DMS 273 (cell line): ENCODE measurements at regions not wholly inside any gene's neighbourhood (a gene's known extent, or its start where the extent isn't known, plus 50 kb on each side); places are given as distances from the start of the nearest gene placed in this dataset.
"Not testable (repeated sequence)": the region's sequence is repeated elsewhere in the genome, so short reads cannot be mapped to it uniquely, and the experiment has no call there.

Source experiments
- DNase-seq: peaks from one replicate; lab custom pipeline; 2025; ENCODE audit not compliant: unreplicated experiment; lab: John Stamatoyannopoulos, UW

GRCh38 chr13:74747186-74747955, 613.2 kb upstream of the KLF12 start:
- DNase-seq = no peak

DNA sequence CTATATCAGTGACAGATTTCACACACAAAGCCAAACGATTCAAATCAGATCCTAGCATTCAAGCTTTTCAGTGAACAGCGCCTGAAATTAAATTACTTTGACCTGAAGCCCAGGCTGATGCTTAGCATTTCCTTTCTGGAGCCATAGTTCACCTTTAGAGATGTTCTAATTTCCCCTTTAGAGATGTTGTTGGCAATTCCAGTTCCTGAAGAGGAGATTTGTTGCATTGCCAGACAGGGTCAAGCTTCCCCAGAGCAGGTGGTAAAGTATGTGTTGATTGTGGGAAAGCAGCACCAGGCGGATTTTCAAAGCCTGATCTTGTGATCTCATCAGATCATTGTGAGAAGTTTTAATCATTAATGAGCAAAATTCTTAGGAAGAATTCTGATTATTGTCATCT, 609.8 kb upstream of the KLF12 start:
- no peak for DNase-seq

DNA sequence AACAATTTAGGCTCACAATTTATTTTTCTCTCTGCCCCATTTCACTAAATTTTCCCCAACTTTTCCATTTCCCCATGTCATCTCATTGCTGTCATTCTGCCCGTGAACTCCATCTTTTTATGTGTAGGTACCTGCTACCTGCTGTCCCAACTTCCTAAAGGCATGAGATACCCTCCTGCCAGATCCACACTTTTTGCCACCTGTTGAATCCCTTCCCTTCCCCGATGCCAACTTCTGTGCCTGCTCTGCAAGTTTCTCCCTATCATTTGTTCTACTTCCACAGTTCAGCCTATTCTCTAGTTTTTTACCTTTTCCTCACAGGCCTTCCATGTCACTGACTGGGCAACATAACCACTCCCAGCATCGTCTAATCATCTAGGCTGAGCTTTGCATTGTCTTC, 607.5 kb upstream of the KLF12 start:
- DNase-seq = no peak

DNA sequence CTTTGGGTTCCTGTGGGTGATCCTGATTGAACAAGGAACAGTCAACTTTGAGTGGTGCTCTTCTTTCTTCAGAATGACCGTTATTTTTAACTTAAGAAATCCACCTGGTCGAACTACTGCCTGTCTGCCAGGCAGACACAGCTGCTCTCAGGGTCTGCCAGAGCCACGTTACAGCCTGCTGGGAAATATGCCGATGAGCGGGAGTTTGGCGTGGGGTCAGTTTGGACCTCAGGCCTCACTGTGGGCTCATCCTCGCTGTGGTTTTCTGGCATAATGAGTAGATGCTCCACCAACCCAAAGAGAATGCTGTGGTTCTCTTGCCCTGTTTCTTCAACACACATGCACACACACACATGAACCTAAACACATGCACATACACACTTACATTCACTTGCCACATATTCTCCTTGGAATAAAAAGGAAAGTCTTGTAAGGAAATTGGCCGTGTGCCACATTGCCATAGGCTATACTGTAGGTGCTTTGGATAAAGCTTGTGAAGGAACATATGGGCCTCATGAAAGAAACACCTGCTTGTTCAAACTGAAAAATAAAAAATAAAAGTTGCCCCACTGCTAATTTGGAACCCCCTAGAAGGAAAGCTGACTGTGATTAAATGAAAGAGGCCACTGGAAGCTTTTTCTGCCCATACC, 598.7 kb upstream of the KLF12 start:
- peak; percentile 59 for DNase-seq

GRCh38 chr13:74731731-74732130, 597.5 kb upstream of the KLF12 start:
- no peak for DNase-seq

GRCh38 chr13:74730556-74731331, 596.5 kb upstream of the KLF12 start:
- no peak for DNase-seq

DNA sequence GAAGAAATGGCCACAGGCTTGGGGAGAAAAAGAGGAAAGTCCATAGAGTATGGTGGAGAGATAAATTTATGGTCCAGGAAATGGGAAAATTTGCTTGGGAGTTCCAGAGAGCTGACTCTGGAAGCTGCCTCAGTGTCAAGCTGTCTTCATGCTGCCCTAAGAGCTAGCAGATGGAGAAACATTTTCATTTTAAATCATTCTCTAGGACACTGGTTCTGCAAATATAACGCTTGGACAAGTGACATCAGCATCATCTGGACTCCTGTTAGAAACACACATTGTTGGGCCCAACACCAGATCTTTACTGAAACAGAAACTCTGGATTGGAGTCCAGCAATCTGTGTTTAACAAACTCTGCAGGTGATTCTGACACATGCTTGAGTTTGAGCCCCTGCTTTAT, 592.0 kb upstream of the KLF12 start:
- DNase-seq = no peak

GRCh38 chr13:74718232-74718842, 584.1 kb upstream of the KLF12 start:
- DNase-seq = not testable (repeated sequence)

GRCh38 chr13:74715718-74716117, 581.5 kb upstream of the KLF12 start:
- no peak for DNase-seq

GRCh38 chr13:74710006-74710405, 575.8 kb upstream of the KLF12 start:
- no peak for DNase-seq

- no peak for DNase-seq
These were observed 575.0 kb upstream of the KLF12 start for GRCh38 chr13:74709226-74709625.

GRCh38 chr13:74708629-74709028, 574.4 kb upstream of the KLF12 start:
- no peak for DNase-seq

DNA sequence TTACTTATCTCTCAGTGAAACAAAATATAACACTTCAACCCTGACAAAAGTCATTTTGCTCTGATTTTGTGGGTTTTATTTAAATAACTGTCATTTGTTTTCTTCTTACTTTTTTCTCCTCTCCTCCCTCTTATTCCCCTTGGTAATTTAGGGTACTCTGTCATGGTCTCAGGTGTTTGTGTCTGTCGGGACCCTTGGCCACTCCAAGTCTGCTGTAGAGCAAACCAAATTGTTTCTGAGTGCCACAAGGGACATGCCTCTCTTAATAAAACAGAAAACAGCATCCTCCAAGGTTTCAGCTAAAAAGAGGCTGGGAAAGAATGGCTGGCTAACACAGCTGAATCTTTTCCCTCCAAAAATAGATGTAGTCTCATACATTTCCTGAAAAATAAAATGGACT, 573.1 kb upstream of the KLF12 start:
- no peak for DNase-seq

DNA sequence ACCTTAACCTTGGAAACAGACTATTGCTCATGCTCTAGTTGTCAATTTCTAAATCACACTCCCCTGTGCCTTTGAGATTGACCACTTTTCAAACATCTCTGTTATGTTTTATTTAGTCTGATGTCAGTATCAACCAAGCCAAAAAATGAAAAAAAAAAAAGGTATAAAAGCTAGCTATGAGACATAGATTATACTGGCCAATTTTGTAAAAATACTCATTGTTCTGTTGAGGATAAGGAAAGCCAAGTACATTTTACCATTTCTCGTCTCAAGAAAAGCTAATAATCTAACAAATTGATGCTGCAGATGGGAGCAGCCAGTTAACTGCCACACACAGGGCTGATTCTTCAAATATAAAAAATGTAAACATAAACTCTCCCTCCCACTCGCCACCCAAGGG, 572.6 kb upstream of the KLF12 start:
- DNase-seq = no peak

- no peak for DNase-seq
These were observed 571.2 kb upstream of the KLF12 start for GRCh38 chr13:74705438-74705837.

- no peak for DNase-seq
These were observed 569.7 kb upstream of the KLF12 start for GRCh38 chr13:74703855-74704387.

- DNase-seq = no peak
These were observed 562.1 kb upstream of the KLF12 start for GRCh38 chr13:74696148-74696922.

DNA sequence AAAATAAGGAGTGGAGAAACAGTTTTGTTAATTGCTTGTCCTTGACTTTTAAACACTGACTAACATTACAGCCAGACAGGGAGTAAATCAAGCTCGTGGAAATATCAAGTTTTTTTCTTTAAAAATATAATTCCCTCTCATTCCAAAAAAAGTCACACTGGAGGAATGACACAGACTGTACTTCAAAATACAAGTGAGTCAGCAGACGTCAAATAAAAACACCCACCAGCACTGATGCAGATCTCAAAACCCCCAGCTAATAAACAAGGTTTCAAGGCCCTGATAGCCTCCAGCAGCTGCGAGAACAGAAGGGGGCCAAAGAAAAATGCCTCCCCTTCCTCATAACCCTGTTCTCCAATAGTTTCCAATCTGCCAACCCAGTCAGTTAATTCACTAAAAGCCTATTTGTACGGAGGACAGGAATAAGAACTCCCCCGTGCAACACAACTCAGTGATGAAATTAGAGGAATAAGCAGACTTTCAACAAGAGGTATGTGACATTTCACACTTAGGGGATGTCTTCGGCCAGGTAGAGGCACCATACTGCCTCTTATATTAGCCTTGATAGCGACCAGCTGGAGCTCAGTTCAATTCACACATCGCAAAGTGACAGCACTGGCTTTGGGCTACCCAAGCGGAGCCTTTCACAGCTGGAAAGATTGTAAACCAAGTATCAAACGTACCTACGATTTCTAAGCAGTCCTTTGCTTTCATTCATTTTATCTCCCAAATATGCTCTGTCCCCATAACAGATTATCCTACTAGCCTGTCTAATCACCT, 561.0 kb upstream of the KLF12 start:
- DNase-seq = no peak

DNA sequence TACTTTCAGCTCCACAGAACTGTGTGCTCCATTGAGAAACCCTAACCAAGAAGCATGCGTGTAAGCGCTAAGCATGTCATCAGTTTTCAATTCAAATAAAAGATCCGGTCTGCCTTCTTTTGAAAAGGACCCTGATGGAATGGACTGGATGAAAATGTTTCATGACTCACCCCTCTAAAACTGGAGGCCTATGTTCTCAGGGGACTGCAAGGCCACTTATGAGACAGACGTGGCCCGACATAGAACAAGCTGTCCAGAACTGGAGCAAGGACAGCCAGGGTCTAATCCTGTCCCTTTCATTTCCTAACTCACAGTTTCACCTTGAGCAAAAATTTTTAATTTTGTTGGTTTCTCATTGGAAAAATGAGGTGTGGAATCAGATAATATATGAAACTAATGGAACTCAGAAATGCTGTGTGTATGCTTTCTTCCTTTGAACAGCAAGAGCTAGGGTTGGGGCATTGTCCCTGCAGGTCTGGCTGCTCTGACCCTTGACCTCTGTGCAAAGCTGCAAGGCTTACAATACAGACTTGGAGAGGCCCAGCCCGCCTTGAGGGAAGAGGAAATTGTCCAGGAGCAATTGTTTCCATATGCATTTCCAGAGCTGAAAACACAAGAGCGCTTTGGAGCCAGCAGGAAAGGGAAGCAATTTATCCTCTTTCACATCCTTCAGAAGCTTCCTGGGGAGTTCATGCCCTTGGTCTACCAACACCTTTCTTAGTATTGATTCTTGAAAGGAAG, 553.4 kb upstream of the KLF12 start:
- no peak for DNase-seq
